Astrocyte of the spinal cord (primary cell): ENCODE measurements at regions not wholly inside any gene's neighbourhood (a gene's known extent, or its start where the extent isn't known, plus 50 kb on each side); places are given as distances from the start of the nearest gene placed in this dataset.

ENCODE experiments used
- DNase-seq: peaks from one replicate; pipeline ENCODE4 v3.0.0; 2011; ENCODE audit warnings: low read depth, low spot score
- H3K4me3 ChIP-seq: 2 replicates; pipeline ENCODE4 v1.5.1; 2011; ENCODE audit warnings: low read depth, mild to moderate bottlenecking, low read length, moderate library complexity
- CTCF ChIP-seq: IDR thresholded peaks from 2 replicates; pipeline ENCODE4 v1.5.1; 2012; ENCODE audit warnings: low read depth, mild to moderate bottlenecking, low read length, inconsistent platforms
- in situ Hi-C: cut with HindIII; loops from 2 replicates; pipeline ENCODE4 v1.10.0; 2017; ENCODE audit warnings: low sequenced_read_pairs

GRCh38 chr11:91596111-91596510, 628.5 kb upstream of the FAT3 start:
- no peak overlapping the region for H3K4me3 ChIP-seq
- in situ Hi-C loops: no loop called here
- TF ChIP-seq CTCF: no peak
- no peak for DNase-seq

GRCh38 chr11:91591021-91591420, 633.6 kb upstream of the FAT3 start:
- no peak for TF ChIP-seq CTCF
- in situ Hi-C loops: no loop called here
- DNase-seq: no peak
- H3K4me3 ChIP-seq: no peak overlapping the region

GRCh38 chr11:91587131-91587530, 637.5 kb upstream of the FAT3 start:
- no peak for TF ChIP-seq CTCF
- no peak overlapping the region for H3K4me3 ChIP-seq
- no peak for DNase-seq
- in situ Hi-C loops: no loop called here

- in situ Hi-C loops: no loop called here
- H3K4me3 ChIP-seq: no peak overlapping the region
- no peak for DNase-seq
- no peak for TF ChIP-seq CTCF
Observed at GRCh38 chr11:91585035-91585801, 639.4 kb upstream of the FAT3 start.

GRCh38 chr11:91563176-91563575, 661.4 kb upstream of the FAT3 start:
- no peak for DNase-seq
- TF ChIP-seq CTCF: no peak
- no peak overlapping the region for H3K4me3 ChIP-seq
- in situ Hi-C loops: no loop called here

- H3K4me3 ChIP-seq: no peak overlapping the region
- in situ Hi-C loops: no loop called here
- no peak for DNase-seq
- TF ChIP-seq CTCF: no peak
Observed at GRCh38 chr11:91560434-91560833, 664.2 kb upstream of the FAT3 start.
